ENCODE measurements at regions not wholly inside any gene's neighbourhood (a gene's known extent, or its start where the extent isn't known, plus 50 kb on each side); places are given as distances from the start of the nearest gene placed in this dataset.

DNA sequence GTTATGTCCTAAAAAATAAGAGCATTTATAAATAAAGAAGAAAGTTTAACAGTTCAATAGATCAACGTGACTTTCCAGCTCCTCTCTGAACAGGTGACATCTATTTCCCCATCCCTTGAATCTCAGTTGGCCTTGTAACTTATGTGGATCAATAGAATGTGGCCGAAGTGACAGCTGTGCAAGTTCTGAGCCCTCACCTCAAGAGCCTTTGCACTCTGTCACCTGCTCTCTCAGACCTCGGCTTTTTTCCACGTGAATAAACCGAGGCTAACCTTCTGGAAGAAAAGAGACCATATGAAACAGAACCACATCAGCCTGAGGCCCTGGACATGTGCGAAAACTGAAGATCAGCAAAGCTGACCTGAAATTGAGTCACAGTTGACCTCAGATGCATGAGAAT, 253.0 kb downstream of the DAD1 start:
- TF ChIP-seq TAF1 (IDR thresholded peaks at IDR 0.05; ENCODE audit: low read depth, low read length) (no peak), POLR2AphosphoS5 (IDR thresholded peaks at IDR 0.05; ENCODE audit: low read depth, low read length) (no peak), POLR2A (IDR thresholded peaks at IDR 0.05; ENCODE audit: low read depth, low read length) (no peak), SPI1 (IDR thresholded peaks at IDR 0.05; ENCODE audit: low read depth, low read length) (no peak)
